ENCODE measurements at regions not wholly inside any gene's neighbourhood (a gene's known extent, or its start where the extent isn't known, plus 50 kb on each side); places are given as distances from the start of the nearest gene placed in this dataset.

DNA sequence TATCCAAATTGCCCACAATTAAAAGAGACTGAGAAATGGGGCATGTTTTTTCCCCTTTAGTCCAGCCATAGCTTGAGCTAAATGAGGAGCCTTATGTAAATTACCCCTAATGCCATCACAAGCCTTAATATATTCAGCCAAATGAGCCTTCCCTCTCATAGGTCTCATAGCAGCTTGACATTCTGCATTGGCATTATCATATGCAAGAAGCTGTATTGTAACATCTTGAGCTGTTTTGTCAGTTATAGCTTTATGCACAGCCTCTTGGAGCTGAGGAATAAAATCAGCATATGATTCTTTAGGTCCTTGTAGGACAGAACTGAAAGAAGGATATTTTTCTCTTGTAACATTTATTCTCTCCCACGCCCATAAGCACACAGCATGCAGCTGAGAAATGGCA, 153.2 kb downstream of the ZNF486 start:
- WGBS (ENCODE audit: insufficient coverage) = no CpG with 5 or more reads among the region's 1 CpG
- intact Hi-C loops (cut with micrococcal nuclease) = no loop called here

DNA sequence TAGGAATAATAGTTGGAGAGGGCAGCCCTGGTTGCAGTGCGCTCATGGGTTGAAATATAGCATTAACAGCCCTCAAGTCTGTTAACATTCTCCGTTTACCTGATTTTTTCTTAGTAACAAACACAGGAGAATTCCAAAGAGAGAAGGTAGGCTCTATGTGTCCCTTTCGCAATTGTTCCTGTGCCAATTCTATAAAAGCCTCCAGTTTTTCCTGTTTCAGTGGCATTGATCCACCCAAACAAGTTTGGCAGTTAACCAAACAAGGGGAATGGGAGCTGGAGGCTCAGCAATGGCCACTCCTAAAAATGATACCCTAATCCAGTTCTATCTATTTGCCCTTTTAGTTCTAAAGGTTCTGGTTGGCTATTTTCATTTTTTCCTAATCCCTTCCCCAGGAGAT, 151.6 kb downstream of the ZNF486 start:
- Mint-ChIP-seq H3K27ac (no peak overlapping the region), H3K4me3 (no peak overlapping the region), H3K27me3 (ENCODE audit: low read depth in 3 of 3) (no peaks in the 10 kb centered on the region), H3K4me1 (no peaks in the 10 kb centered on the region), H3K9me3 (peaks cover 13 to 35% (median 29%) of the 10 kb centered on the region in 7 donors), H3K36me3 (no peaks in the 10 kb centered on the region)
- intact Hi-C loops (cut with micrococcal nuclease) = no loop called here
- no peak overlapping the region for H3K4me3 ChIP-seq (replicated peaks in 1 of 3; ENCODE audit: low read depth in 2 of 3, low read length in 3 of 3)
- no peaks in the 10 kb centered on the region for H3K36me3 ChIP-seq (replicated peaks in 1 of 2; ENCODE audit: control insufficient read depth in 1 of 2, insufficient read depth in 2 of 2, low read length in 2 of 2)
- no peaks in the 10 kb centered on the region for H3K79me2 ChIP-seq (ENCODE audit: insufficient read depth, low read length)
- TF ChIP-seq, protein P1, sequence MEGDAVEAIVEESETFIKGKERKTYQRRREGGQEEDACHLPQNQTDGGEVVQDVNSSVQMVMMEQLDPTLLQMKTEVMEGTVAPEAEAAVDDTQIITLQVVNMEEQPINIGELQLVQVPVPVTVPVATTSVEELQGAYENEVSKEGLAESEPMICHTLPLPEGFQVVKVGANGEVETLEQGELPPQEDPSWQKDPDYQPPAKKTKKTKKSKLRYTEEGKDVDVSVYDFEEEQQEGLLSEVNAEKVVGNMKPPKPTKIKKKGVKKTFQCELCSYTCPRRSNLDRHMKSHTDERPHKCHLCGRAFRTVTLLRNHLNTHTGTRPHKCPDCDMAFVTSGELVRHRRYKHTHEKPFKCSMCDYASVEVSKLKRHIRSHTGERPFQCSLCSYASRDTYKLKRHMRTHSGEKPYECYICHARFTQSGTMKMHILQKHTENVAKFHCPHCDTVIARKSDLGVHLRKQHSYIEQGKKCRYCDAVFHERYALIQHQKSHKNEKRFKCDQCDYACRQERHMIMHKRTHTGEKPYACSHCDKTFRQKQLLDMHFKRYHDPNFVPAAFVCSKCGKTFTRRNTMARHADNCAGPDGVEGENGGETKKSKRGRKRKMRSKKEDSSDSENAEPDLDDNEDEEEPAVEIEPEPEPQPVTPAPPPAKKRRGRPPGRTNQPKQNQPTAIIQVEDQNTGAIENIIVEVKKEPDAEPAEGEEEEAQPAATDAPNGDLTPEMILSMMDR (IDR thresholded peaks at IDR 0.05) = no peak
- no peaks in the 10 kb centered on the region for H4K20me1 ChIP-seq (ENCODE audit: insufficient read depth, low read length)
- no peak overlapping the region for H3K9ac ChIP-seq (ENCODE audit: insufficient read depth, low read length, poor library complexity, severe bottlenecking)
- H3K27ac ChIP-seq (ENCODE audit: low read depth in 1 of 2, low read length in 2 of 2) = no peak overlapping the region
- no peak for DNase-seq
- no peaks in the 10 kb centered on the region for H3K4me1 ChIP-seq (ENCODE audit: control insufficient read depth in 1 of 2, insufficient read depth in 2 of 2, low read length in 2 of 2)
- peaks cover 35 to 62% of the 10 kb centered on the region in 2 donors for H3K9me3 ChIP-seq (replicated peaks in 1 of 2; ENCODE audit: control insufficient read depth in 1 of 2, insufficient read depth in 1 of 2, low read length in 2 of 2)
- 67% methylated on average over 1 of the region's 3 CpGs for WGBS (ENCODE audit: insufficient coverage)
- H3K4me2 ChIP-seq (replicated peaks; ENCODE audit: extremely low read depth, low read length, poor library complexity, severe bottlenecking) = no peak overlapping the region
- H2AFZ ChIP-seq (ENCODE audit: insufficient read depth, low read depth, low read length, poor library complexity, severe bottlenecking) = no peak overlapping the region
- no peaks in the 10 kb centered on the region for H3K27me3 ChIP-seq (ENCODE audit: control insufficient read depth in 2 of 2, insufficient read depth in 2 of 2, low read length in 2 of 2)

More for the DNA sequence above, 153.2 kb downstream of the ZNF486 start:
- Mint-ChIP-seq H3K27ac (no peak overlapping the region), H3K27me3 (ENCODE audit: low read depth in 3 of 3) (no peaks in the 10 kb centered on the region), H3K4me1 (no peaks in the 10 kb centered on the region), H3K4me3 (no peak overlapping the region), H3K36me3 (no peaks in the 10 kb centered on the region), H3K9me3 (peaks cover 11 to 32% (median 26%) of the 10 kb centered on the region in 7 donors)
- Histone ChIP-seq H3K9ac (ENCODE audit: insufficient read depth, low read length, poor library complexity, severe bottlenecking) (no peak overlapping the region), H3K79me2 (ENCODE audit: insufficient read depth, low read length) (no peaks in the 10 kb centered on the region), H3K4me1 (ENCODE audit: control insufficient read depth in 1 of 2, insufficient read depth in 2 of 2, low read length in 2 of 2) (no peaks in the 10 kb centered on the region), H3K4me2 (replicated peaks; ENCODE audit: extremely low read depth, low read length, poor library complexity, severe bottlenecking) (no peak overlapping the region), H4K20me1 (ENCODE audit: insufficient read depth, low read length) (no peaks in the 10 kb centered on the region), H3K27ac (ENCODE audit: low read depth in 1 of 2, low read length in 2 of 2) (no peak overlapping the region), H3K4me3 (replicated peaks in 1 of 3; ENCODE audit: low read depth in 2 of 3, low read length in 3 of 3) (no peak overlapping the region), H3K36me3 (replicated peaks in 1 of 2; ENCODE audit: control insufficient read depth in 1 of 2, insufficient read depth in 2 of 2, low read length in 2 of 2) (no peaks in the 10 kb centered on the region), H3K27me3 (ENCODE audit: control insufficient read depth in 2 of 2, insufficient read depth in 2 of 2, low read length in 2 of 2) (no peaks in the 10 kb centered on the region), H2AFZ (ENCODE audit: insufficient read depth, low read depth, low read length, poor library complexity, severe bottlenecking) (no peak overlapping the region), H3K9me3 (replicated peaks in 1 of 2; ENCODE audit: control insufficient read depth in 1 of 2, insufficient read depth in 1 of 2, low read length in 2 of 2) (peaks cover 37 to 58% of the 10 kb centered on the region in 2 donors)
- DNase-seq = no peak
- TF ChIP-seq, protein P1 (IDR thresholded peaks at IDR 0.05) = no peak

Data from CD14-positive monocyte (primary cell).